ENCODE measurements at regions not wholly inside any gene's neighbourhood (a gene's known extent, or its start where the extent isn't known, plus 50 kb on each side); places are given as distances from the start of the nearest gene placed in this dataset.

DNA sequence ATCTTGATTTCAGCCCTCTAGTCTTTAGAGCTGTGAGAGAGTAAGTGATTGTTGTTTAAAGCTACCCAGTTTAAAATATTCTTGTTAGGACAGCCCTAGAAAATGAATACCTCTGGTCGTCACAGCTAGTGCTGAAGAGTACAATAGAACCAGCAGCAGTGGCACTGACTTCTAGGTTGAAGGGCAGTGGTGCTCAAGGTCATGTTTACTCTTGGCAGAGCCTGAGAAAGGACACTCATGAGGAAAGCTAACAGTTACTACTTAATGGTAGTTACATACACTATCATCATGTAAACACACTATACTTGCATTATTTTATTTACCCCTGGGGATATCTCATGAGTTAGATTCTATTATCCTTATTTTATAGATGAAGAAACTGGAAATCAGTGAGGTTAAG lies 323.0 kb downstream of the SH2D4B start:
- Histone ChIP-seq H3K36me3 (no peaks in the 10 kb centered on the region), H3K27me3 (no peaks in the 10 kb centered on the region), H3K4me1 (no peaks in the 10 kb centered on the region), H3K9me3 (no peaks in the 10 kb centered on the region), H3K4me3 (no peak overlapping the region), H3K27ac (no peak overlapping the region)
- intact Hi-C loops (cut with DNase I; ENCODE audit: low total_unique reads): no loop called here
- no peak for TF ChIP-seq POLR2A (IDR thresholded peaks at IDR 0.05)
- TF ChIP-seq, protein P1, sequence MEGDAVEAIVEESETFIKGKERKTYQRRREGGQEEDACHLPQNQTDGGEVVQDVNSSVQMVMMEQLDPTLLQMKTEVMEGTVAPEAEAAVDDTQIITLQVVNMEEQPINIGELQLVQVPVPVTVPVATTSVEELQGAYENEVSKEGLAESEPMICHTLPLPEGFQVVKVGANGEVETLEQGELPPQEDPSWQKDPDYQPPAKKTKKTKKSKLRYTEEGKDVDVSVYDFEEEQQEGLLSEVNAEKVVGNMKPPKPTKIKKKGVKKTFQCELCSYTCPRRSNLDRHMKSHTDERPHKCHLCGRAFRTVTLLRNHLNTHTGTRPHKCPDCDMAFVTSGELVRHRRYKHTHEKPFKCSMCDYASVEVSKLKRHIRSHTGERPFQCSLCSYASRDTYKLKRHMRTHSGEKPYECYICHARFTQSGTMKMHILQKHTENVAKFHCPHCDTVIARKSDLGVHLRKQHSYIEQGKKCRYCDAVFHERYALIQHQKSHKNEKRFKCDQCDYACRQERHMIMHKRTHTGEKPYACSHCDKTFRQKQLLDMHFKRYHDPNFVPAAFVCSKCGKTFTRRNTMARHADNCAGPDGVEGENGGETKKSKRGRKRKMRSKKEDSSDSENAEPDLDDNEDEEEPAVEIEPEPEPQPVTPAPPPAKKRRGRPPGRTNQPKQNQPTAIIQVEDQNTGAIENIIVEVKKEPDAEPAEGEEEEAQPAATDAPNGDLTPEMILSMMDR (IDR thresholded peaks at IDR 0.05): no peak
- no peak for DNase-seq

DNA sequence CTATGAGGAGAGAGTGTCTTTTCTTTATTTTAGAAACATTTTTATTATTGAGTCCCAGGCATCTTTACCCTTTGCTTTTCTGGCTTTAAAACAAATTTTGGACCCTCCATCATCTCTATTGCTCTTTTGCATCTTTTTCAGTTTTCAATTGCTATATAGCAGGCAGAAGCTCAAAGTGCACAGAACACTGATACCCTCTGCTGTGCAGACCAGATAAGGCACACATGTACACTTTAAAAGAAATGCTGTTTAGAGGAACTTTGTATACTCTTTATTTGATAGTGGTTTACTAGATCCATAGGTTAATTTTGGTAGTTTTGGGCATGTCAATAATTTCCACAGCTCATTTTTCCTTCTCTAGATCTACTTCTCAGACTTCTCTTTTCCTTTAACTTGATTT lies 324.2 kb downstream of the SH2D4B start:
- Histone ChIP-seq H3K9me3 (no peaks in the 10 kb centered on the region), H3K4me1 (no peaks in the 10 kb centered on the region), H3K27me3 (no peaks in the 10 kb centered on the region), H3K27ac (no peak overlapping the region), H3K4me3 (no peak overlapping the region), H3K36me3 (no peaks in the 10 kb centered on the region)
- TF ChIP-seq POLR2A (IDR thresholded peaks at IDR 0.05): no peak
- TF ChIP-seq, protein P1 (IDR thresholded peaks at IDR 0.05): no peak
- intact Hi-C loops (cut with DNase I; ENCODE audit: low total_unique reads): no loop called here
- DNase-seq: no peak

DNA sequence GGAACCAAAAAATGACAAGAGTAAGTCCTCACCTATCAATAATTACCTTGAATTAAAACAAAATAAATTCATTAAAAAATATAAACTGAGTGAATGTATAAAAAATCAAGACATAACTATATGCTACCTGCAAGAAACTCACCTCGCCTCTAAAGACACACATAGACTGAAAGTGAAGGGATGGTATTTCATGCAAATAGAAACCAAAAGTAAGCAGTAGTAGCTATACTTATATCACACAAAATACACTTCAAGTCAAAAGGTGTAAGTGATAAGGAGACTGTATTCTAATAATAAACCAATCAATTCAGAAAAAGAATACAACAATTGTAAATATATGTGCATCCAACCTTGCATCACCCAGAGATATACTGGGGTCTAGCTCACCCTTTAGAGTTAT lies 332.6 kb downstream of the SH2D4B start:
- no peak overlapping the region for H3K27ac ChIP-seq
- intact Hi-C loops (cut with DNase I; ENCODE audit: low total_unique reads): no loop called here
- H3K27me3 ChIP-seq: no peaks in the 10 kb centered on the region
- no peak overlapping the region for H3K4me3 ChIP-seq
- DNase-seq: no peak
- H3K4me1 ChIP-seq: no peaks in the 10 kb centered on the region
- H3K36me3 ChIP-seq: no peaks in the 10 kb centered on the region
- TF ChIP-seq POLR2A (IDR thresholded peaks at IDR 0.05): no peak
- TF ChIP-seq, protein P1 (IDR thresholded peaks at IDR 0.05): no peak
- no peaks in the 10 kb centered on the region for H3K9me3 ChIP-seq

DNA sequence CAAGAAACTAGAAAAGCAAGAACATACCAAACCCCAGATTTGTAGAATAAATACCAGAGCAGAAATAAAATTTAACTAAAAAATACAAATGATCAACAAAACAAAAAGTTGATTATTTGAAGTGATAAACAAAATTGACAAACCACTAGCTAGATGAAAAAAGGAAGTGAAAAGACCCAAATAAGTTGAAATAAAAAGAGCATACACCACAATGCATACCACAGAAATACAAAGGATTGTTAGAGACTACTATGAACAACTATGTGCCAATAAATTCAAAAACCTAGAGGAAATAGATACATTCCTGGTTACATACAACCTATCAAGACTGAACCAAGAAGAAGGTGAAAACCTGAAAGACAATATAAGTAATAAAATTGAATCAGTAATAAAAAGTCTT lies 333.4 kb downstream of the SH2D4B start:
- TF ChIP-seq POLR2A (IDR thresholded peaks at IDR 0.05): no peak
- TF ChIP-seq, protein P1 (IDR thresholded peaks at IDR 0.05): no peak

DNA sequence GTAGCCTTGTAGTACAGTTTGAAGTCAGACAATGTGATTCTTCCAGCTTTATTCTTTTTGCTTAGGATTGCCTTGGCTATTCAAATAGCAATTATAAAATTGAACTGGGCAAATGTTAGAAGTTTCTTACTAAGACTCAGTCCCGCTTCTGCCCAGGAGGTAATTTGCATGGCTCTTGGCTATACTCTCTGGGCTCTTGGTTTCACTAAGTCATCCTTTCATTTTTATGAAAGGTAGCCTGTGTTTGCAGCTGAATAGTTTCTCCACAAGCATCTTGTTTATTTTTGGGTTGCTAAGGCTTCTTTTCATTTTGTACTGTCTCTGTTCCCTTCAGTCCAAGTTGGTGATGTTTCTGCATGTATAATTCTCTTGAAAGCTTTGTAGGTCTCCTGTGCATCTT lies 340.6 kb downstream of the SH2D4B start:
- intact Hi-C loops (cut with DNase I; ENCODE audit: low total_unique reads): no loop called here
- TF ChIP-seq, protein P1 (IDR thresholded peaks at IDR 0.05): no peak
- TF ChIP-seq POLR2A (IDR thresholded peaks at IDR 0.05): no peak
- no peaks in the 10 kb centered on the region for H3K4me1 ChIP-seq
- no peaks in the 10 kb centered on the region for H3K36me3 ChIP-seq
- no peak overlapping the region for H3K27ac ChIP-seq
- no peak overlapping the region for H3K4me3 ChIP-seq
- H3K27me3 ChIP-seq: no peaks in the 10 kb centered on the region
- H3K9me3 ChIP-seq: no peaks in the 10 kb centered on the region
- no peak for DNase-seq

More for the DNA sequence above, 333.4 kb downstream of the SH2D4B start:
- no peak for DNase-seq
- H3K27ac ChIP-seq: no peak overlapping the region
- H3K36me3 ChIP-seq: no peaks in the 10 kb centered on the region
- H3K4me3 ChIP-seq: no peak overlapping the region
- no peaks in the 10 kb centered on the region for H3K4me1 ChIP-seq
- intact Hi-C loops (cut with DNase I; ENCODE audit: low total_unique reads): no loop called here
- H3K9me3 ChIP-seq: no peaks in the 10 kb centered on the region
- H3K27me3 ChIP-seq: no peaks in the 10 kb centered on the region

Measured in uterus (tissue), 3 donors.